HG03108 (cell line): ENCODE measurements at regions not wholly inside any gene's neighbourhood (a gene's known extent, or its start where the extent isn't known, plus 50 kb on each side); places are given as distances from the start of the nearest gene placed in this dataset.

ENCODE experiments used
- ATAC-seq: cut with Tn5 transposase; IDR thresholded peaks from one replicate; pipeline ENCODE4 v1.9.1; 2021; ENCODE audit warnings: moderate library complexity; ENCODE audit not compliant: unreplicated experiment

- ATAC-seq = no peak
Measured at GRCh38 chr15:69994429-69995205, 103.1 kb downstream of the TLE3 start.

GRCh38 chr15:69996321-69997160, 101.2 kb downstream of the TLE3 start:
- no peak for ATAC-seq

- ATAC-seq = no peak
Measured at GRCh38 chr15:69997161-69997485, 100.6 kb downstream of the TLE3 start.
